Osteoblast (primary cell): ENCODE measurements at regions not wholly inside any gene's neighbourhood (a gene's known extent, or its start where the extent isn't known, plus 50 kb on each side); places are given as distances from the start of the nearest gene placed in this dataset.

Experiments
- DNase-seq: peaks from one replicate; pipeline ENCODE4 v3.0.0; 2011; ENCODE audit warnings: low spot score, mixed read lengths; ENCODE audit not compliant: insufficient read length; ENCODE audit errors: missing footprints
- H2AFZ ChIP-seq: 2 replicates; pipeline ENCODE4 v1.6.0; 2011; ENCODE audit warnings: mild to moderate bottlenecking, low read length
- H3K27ac ChIP-seq: 2 replicates; pipeline ENCODE4 v1.5.1; 2011; ENCODE audit warnings: mild to moderate bottlenecking, low read depth, low read length, moderate library complexity
- H3K27me3 ChIP-seq: 2 replicates; pipeline ENCODE4 v1.6.0; 2012; ENCODE audit warnings: mild to moderate bottlenecking, control low read depth, inconsistent platforms, low read length, moderate library complexity; ENCODE audit not compliant: insufficient read depth
- H3K36me3 ChIP-seq: 2 replicates; pipeline ENCODE4 v1.5.1; 2011; ENCODE audit warnings: mild to moderate bottlenecking, low read length, control low read depth, moderate library complexity; ENCODE audit not compliant: insufficient read depth
- H3K4me1 ChIP-seq: 2 replicates; pipeline ENCODE4 v1.5.1; 2011; ENCODE audit warnings: mild to moderate bottlenecking, low read length, control low read depth, moderate library complexity; ENCODE audit not compliant: insufficient read depth
- H3K4me2 ChIP-seq: 2 replicates; pipeline ENCODE4 v1.6.0; 2011; ENCODE audit warnings: mild to moderate bottlenecking, low read length; ENCODE audit not compliant: insufficient read depth
- H3K4me3 ChIP-seq: fragments of 200-600 bp; sonication (generic); 3 replicates; pipeline ENCODE4 v1.5.1; 2012; ENCODE audit warnings: mild to moderate bottlenecking, low read length, inconsistent platforms; ENCODE audit not compliant: insufficient read depth
- H3K79me2 ChIP-seq: 2 replicates; pipeline ENCODE4 v1.6.0; 2012; ENCODE audit warnings: mild to moderate bottlenecking, low read length, control low read depth, inconsistent platforms; ENCODE audit not compliant: insufficient read depth
- H3K9me3 ChIP-seq: 2 replicates; pipeline ENCODE4 v1.5.1; 2011; ENCODE audit warnings: low read depth, low read length, control low read depth
- H4K20me1 ChIP-seq: 2 replicates; pipeline ENCODE4 v1.6.0; 2012; ENCODE audit warnings: mild to moderate bottlenecking, low read length, control low read depth; ENCODE audit not compliant: insufficient read depth
- TF ChIP-seq, protein P1 (sequence below): IDR thresholded peaks from 2 replicates; pipeline ENCODE4 v1.5.1; 2011; ENCODE audit warnings: mild to moderate bottlenecking, low read depth, low read length, moderate library complexity; ENCODE audit errors: extremely low read depth

DNA sequence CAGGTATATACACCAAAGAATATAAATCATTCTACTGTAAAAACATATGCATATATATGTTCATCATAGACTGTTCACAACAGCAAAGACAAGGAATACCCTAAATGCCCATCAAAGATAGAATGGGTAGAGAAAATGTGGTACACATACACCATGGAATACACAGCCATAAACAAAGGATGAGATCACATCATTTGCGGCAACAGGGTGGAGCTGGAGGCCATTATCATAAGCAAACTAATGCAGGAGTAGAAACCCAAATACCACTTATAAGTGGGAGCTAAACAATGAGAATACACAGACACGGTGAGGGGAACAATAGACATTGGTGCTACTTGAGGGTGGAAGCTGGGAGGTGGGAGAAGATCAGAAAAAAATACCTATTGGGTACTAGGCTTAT is 117.6 kb downstream of the COX7C start:
- no peaks in the 10 kb centered on the region for H3K9me3 ChIP-seq
- no peaks in the 10 kb centered on the region for H3K36me3 ChIP-seq
- TF ChIP-seq, protein P1, sequence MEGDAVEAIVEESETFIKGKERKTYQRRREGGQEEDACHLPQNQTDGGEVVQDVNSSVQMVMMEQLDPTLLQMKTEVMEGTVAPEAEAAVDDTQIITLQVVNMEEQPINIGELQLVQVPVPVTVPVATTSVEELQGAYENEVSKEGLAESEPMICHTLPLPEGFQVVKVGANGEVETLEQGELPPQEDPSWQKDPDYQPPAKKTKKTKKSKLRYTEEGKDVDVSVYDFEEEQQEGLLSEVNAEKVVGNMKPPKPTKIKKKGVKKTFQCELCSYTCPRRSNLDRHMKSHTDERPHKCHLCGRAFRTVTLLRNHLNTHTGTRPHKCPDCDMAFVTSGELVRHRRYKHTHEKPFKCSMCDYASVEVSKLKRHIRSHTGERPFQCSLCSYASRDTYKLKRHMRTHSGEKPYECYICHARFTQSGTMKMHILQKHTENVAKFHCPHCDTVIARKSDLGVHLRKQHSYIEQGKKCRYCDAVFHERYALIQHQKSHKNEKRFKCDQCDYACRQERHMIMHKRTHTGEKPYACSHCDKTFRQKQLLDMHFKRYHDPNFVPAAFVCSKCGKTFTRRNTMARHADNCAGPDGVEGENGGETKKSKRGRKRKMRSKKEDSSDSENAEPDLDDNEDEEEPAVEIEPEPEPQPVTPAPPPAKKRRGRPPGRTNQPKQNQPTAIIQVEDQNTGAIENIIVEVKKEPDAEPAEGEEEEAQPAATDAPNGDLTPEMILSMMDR = no peak
- no peaks in the 10 kb centered on the region for H3K27me3 ChIP-seq
- no peaks in the 10 kb centered on the region for H3K4me1 ChIP-seq
- no peak overlapping the region for H3K4me2 ChIP-seq
- no peak overlapping the region for H3K27ac ChIP-seq
- DNase-seq = no peak
- no peak overlapping the region for H2AFZ ChIP-seq
- H3K4me3 ChIP-seq = no peak overlapping the region
- H4K20me1 ChIP-seq = no peaks in the 10 kb centered on the region
- no peaks in the 10 kb centered on the region for H3K79me2 ChIP-seq

DNA sequence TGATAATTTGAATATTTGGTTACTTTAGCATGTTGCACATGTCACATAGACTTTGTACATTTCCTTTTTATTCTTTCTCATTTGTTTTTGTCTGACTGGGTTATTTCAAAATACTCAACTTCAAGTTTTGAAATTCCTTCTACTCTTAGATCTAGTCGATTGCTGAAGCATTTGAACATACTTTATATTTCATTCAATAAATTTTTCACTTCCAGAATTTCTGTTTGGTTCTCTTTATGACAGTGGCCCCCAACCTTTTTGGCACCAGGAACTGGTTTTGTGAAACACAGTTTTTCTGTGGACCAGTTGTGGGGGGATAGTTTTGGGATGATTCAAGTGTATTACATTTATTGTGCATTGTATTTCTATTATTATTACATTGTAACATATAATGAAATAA is 119.8 kb downstream of the COX7C start:
- Histone ChIP-seq H3K27ac (no peak overlapping the region), H3K4me1 (no peaks in the 10 kb centered on the region), H3K79me2 (no peaks in the 10 kb centered on the region), H2AFZ (no peak overlapping the region), H3K27me3 (no peaks in the 10 kb centered on the region), H3K9me3 (no peaks in the 10 kb centered on the region), H4K20me1 (no peaks in the 10 kb centered on the region), H3K36me3 (no peaks in the 10 kb centered on the region), H3K4me2 (no peak overlapping the region), H3K4me3 (no peak overlapping the region)
- DNase-seq = no peak
- TF ChIP-seq, protein P1 = no peak

DNA sequence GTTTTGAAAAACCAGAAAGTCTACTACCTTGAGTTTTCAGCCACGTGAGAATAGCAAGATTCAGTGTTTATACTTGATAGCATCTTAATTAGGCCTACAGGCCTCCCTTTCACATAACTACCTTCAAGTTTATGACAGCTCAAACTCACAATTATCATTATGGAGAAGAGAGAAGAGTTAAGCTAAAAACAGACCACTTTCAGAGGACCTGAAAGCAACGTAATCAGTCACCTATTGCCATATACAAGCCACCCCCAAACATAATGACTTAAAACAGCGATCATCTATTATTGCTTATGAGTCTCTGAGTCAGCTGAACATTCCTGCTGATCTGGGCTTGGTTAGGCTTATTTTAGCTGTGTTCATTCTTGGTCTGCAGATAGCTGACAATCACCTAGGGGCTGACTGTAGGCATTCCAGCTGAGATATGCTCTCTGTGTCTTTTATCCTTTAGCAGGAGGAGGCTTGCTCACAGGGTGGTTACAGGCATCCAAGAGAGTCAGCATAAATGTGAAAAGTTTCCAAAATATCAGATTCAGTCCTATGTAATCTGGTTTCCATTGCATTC is 130.9 kb downstream of the COX7C start:
- Histone ChIP-seq H3K4me3 (no peak overlapping the region), H3K36me3 (no peaks in the 10 kb centered on the region), H3K4me2 (no peak overlapping the region), H3K9me3 (no peaks in the 10 kb centered on the region), H3K79me2 (no peaks in the 10 kb centered on the region), H4K20me1 (no peaks in the 10 kb centered on the region), H3K27me3 (no peaks in the 10 kb centered on the region), H2AFZ (no peak overlapping the region), H3K27ac (no peak overlapping the region), H3K4me1 (no peaks in the 10 kb centered on the region)
- no peak for DNase-seq
- TF ChIP-seq, protein P1 = no peak

DNA sequence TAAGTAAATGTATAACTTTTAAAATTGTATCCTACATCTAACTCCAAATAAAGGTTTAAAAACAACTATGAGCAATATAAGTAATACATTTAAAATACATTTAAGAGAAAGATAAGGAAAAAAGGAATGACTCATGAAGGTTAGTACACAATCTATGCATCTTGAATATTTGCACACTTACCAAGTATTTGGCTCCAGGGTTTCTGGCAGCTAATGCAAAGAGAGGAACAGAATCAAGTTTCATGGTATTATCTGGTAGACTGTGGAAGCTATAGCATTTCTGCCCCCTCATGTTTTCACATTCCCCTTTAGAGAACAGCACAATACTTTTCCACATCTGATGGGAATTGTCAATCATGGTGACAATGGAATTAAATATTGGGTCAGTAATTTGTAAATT is 132.1 kb downstream of the COX7C start:
- TF ChIP-seq, protein P1 = no peak
- H3K27ac ChIP-seq = no peak overlapping the region
- H3K4me3 ChIP-seq = no peak overlapping the region
- no peaks in the 10 kb centered on the region for H4K20me1 ChIP-seq
- H3K4me1 ChIP-seq = no peaks in the 10 kb centered on the region
- H3K9me3 ChIP-seq = no peaks in the 10 kb centered on the region
- no peak overlapping the region for H3K4me2 ChIP-seq
- no peaks in the 10 kb centered on the region for H3K36me3 ChIP-seq
- no peak for DNase-seq
- H3K27me3 ChIP-seq = no peaks in the 10 kb centered on the region
- no peaks in the 10 kb centered on the region for H3K79me2 ChIP-seq
- H2AFZ ChIP-seq = no peak overlapping the region
